HepG2 (cell line): ENCODE measurements at regions not wholly inside any gene's neighbourhood (a gene's known extent, or its start where the extent isn't known, plus 50 kb on each side); places are given as distances from the start of the nearest gene placed in this dataset.
A peak's percentile ranks its signal among the peaks of the same experiment; 100 is the strongest.

Source experiments
- ATAC-seq: fragments of 200-7000 bp; cut with Tn5 transposase; 3 replicates; pipeline ENCODE4 v1.9.1; 2020; ENCODE audit warnings: mild to moderate bottlenecking, moderate library complexity
- BruUV-seq: library from RNA; stranded (reverse); fragments of 400-500 nt; replicated peaks from 2 replicates; lab custom pipeline; 2021; lab: Mats Ljungman, UMichigan
- CTCF ChIA-PET: fragments of 300-600 bp; formaldehyde crosslinking; extraction: SDS; loops from one replicate; lab custom pipeline; 2021; ENCODE audit warnings: low total read pairs, inconsistent platforms, low intra/inter-chr PET ratio; lab: Yijun Ruan, JAX
- POLR2A ChIA-PET: fragments of 350-600 bp; sonication (Branson Sonifier 250); formaldehyde crosslinking; loops from one replicate; lab custom pipeline; 2020; ENCODE audit warnings: antibody characterized with exemption, inconsistent platforms; lab: Yijun Ruan, JAX
- DNase-seq: peaks from one replicate; pipeline ENCODE4 v3.0.0-alpha.2; 2015; ENCODE audit warnings: low spot score
- FAIRE-seq: peaks from 3 replicates; lab custom pipeline; 2011; peaks lifted over from hg19 to GRCh38; lab: Jason Lieb, UNC
- H2AFZ ChIP-seq: one replicate; pipeline ENCODE4 v1.6.1; 2011; ENCODE audit warnings: low read length, inconsistent platforms
- H3K27ac ChIP-seq: fragments of 300-600 bp; 3 replicates; pipeline ENCODE4 v1.8.0; 2011; ENCODE audit warnings: mixed run types, mild to moderate bottlenecking, mixed read lengths, low read length, inconsistent platforms; ENCODE audit not compliant: insufficient read depth; ENCODE audit errors: extremely low read length
- H3K27me3 ChIP-seq, 2 experiments: fragments of 200-600 bp in 1 of 2; 2 replicates in 1 of 2; 3 replicates in 1 of 2; pipeline versions ENCODE4 v1.6.0 to v1.8.0; 2011; ENCODE audit warnings: low read length in 2 of 2, mild to moderate bottlenecking in 2 of 2, moderate library complexity in 2 of 2, inconsistent platforms in 1 of 2; ENCODE audit not compliant: insufficient read depth in 2 of 2, control insufficient read depth in 1 of 2
- H3K36me3 ChIP-seq, 2 experiments: fragments of 200-600 bp in 1 of 2; replicated peaks in 1 of 2; 2 replicates in 1 of 2; 3 replicates in 1 of 2; pipeline versions ENCODE4 v1.5.1 to v1.8.0; 2011; ENCODE audit warnings: low read length in 2 of 2, inconsistent platforms in 1 of 2; ENCODE audit not compliant: insufficient read depth in 2 of 2, control insufficient read depth in 1 of 2
- H3K4me1 ChIP-seq: 2 replicates; pipeline ENCODE4 v1.5.1; 2012; ENCODE audit warnings: low read length, inconsistent platforms; ENCODE audit not compliant: insufficient read depth
- H3K4me2 ChIP-seq: 2 replicates; pipeline ENCODE4 v1.6.0; 2011; ENCODE audit warnings: low read depth, low read length, inconsistent platforms
- H3K4me3 ChIP-seq, 3 experiments: fragments of 200-600 bp in 1 of 3; sonication (generic), shearing (Covaris generic) in 1 of 3; replicated peaks in 1 of 3; 2 replicates each; pipeline ENCODE4 v1.5.1; 2011 to 2016; ENCODE audit warnings: low read length in 3 of 3, inconsistent platforms in 2 of 3, low read depth in 2 of 3, mild to moderate bottlenecking in 2 of 3, control low read depth in 1 of 3, mixed read lengths in 1 of 3; ENCODE audit not compliant: insufficient read depth in 1 of 3
- H3K79me2 ChIP-seq: one replicate; pipeline ENCODE4 v1.6.1; 2011; ENCODE audit warnings: low read length, inconsistent platforms; ENCODE audit not compliant: insufficient read depth
- H3K9ac ChIP-seq: 2 replicates; pipeline ENCODE4 v1.6.0; 2011; ENCODE audit warnings: mild to moderate bottlenecking, low read depth, low read length, inconsistent platforms; ENCODE audit not compliant: insufficient read depth
- H3K9me3 ChIP-seq: 2 replicates; pipeline ENCODE4 v1.5.1; 2012; ENCODE audit warnings: mild to moderate bottlenecking, low read length
- H4K20me1 ChIP-seq: 2 replicates; pipeline ENCODE4 v1.6.0; 2011; ENCODE audit warnings: inconsistent platforms, mild to moderate bottlenecking, low read length, moderate library complexity; ENCODE audit not compliant: insufficient read depth
- DNMT3B ChIP-seq: conservative IDR thresholded peaks from 2 replicates; pipeline ENCODE4 v1.6.1; 2016; ENCODE audit warnings: missing biosample characterization, control low read depth
- GATAD1 ChIP-seq: IDR thresholded peaks from 2 replicates; pipeline ENCODE4 v1.6.1; 2016; ENCODE audit warnings: missing genetic modification reagents, missing compliant biosample characterization
- NCOA2 ChIP-seq: sonication (generic); formaldehyde crosslinking; IDR thresholded peaks from 2 replicates; pipeline ENCODE4 v1.8.0; 2022; ENCODE audit warnings: inconsistent platforms
- NKX3-1 ChIP-seq: sonication (generic); formaldehyde crosslinking; IDR thresholded peaks from 2 replicates; pipeline ENCODE4 v1.5.0; 2020; ENCODE audit warnings: missing genetic modification reagents
- PPARG ChIP-seq: conservative IDR thresholded peaks from 2 replicates; pipeline ENCODE4 v1.6.1; 2016; ENCODE audit warnings: missing biosample characterization, missing genetic modification reagents
- REST ChIP-seq, 2 experiments: IDR thresholded peaks; 2 replicates each; pipeline ENCODE4 v1.6.1; 2011 to 2012; ENCODE audit warnings: low read length in 2 of 2, borderline replicate concordance in 1 of 2, low read depth in 1 of 2, mild to moderate bottlenecking in 1 of 2, moderate library complexity in 1 of 2
- RXRB ChIP-seq: IDR thresholded peaks from 2 replicates; pipeline ENCODE4 v1.6.1; 2016; ENCODE audit warnings: borderline replicate concordance, missing genetic modification reagents, missing compliant biosample characterization
- TMF1 ChIP-seq: sonication (generic); formaldehyde crosslinking; IDR thresholded peaks from 2 replicates; pipeline ENCODE4 v1.8.1; 2022; ENCODE audit warnings: low read depth, missing genetic modification reagents
- ZNF12 ChIP-seq: sonication (generic); formaldehyde crosslinking; IDR thresholded peaks from 2 replicates; pipeline ENCODE4 v1.5.0; 2020; ENCODE audit warnings: missing genetic modification reagents
- ZNF18 ChIP-seq: sonication (generic); formaldehyde crosslinking; IDR thresholded peaks from 2 replicates; pipeline ENCODE4 v1.8.0; 2022; ENCODE audit warnings: mild to moderate bottlenecking, missing genetic modification reagents; ENCODE audit not compliant: insufficient replicate concordance
- ZNF251 ChIP-seq: sonication (generic); formaldehyde crosslinking; IDR thresholded peaks from 2 replicates; pipeline ENCODE4 v1.9.0; 2021; ENCODE audit warnings: mild to moderate bottlenecking, missing genetic modification reagents
- WGBS: methylation state at CpG from one replicate; pipeline ENCODE4 v1.1.6; 2017; ENCODE audit warnings: low lambda C conversion rate; 5-methylcytosine and 5-hydroxymethylcytosine counted together
- in situ Hi-C: cut with HindIII; loops from 2 replicates; pipeline ENCODE4 v1.10.0; 2017; ENCODE audit warnings: low pct_unique_long_range_greater_than_20kb; ENCODE audit not compliant: extremely low pct_ligation_motif_present
- intact Hi-C: fragments of 100-400 bp; cut with micrococcal nuclease; formaldehyde crosslinking; loops from one replicate; pipeline ENCODE4 v1.10.0; 2022; ENCODE audit not compliant: unreplicated experiment
- TF ChIP-seq, protein P1 (sequence below): sonication (generic); formaldehyde crosslinking; conservative IDR thresholded peaks from 2 replicates; pipeline ENCODE4 v1.8.0; 2022; ENCODE audit warnings: low read depth, missing genetic modification reagents

- ATAC-seq = peak; percentile 36
- POLR2A ChIA-PET = no interaction called here
- intact Hi-C loops = no loop called here
- 0 out of 2 replicates have a peak, but pooled peaks have one; percentile 55 for TF ChIP-seq DNMT3B
- TF ChIP-seq RXRB (CRISPR knock-in tag) = peak; percentile 25; the same call in 1 of the 2 replicates
- 0 out of 2 replicates have a peak, but pooled peaks have one; percentile 26 for TF ChIP-seq NCOA2
- peak; percentile 51 to 96 for TF ChIP-seq REST (IDR thresholded peaks at IDR 0.05; ENCODE audit: borderline replicate concordance in 1 of 2, low read depth in 1 of 2, low read length in 2 of 2)
- 0 out of 2 replicates have a peak, but pooled peaks have one; percentile 19 for TF ChIP-seq ZNF12 (CRISPR knock-in tag)
- TF ChIP-seq GATAD1 (CRISPR knock-in tag) = no peak
- TF ChIP-seq PPARG = 0 out of 2 replicates have a peak, but pooled peaks have one; percentile 33
- no peak for TF ChIP-seq TMF1 (CRISPR knock-in tag)
- TF ChIP-seq, protein P1, sequence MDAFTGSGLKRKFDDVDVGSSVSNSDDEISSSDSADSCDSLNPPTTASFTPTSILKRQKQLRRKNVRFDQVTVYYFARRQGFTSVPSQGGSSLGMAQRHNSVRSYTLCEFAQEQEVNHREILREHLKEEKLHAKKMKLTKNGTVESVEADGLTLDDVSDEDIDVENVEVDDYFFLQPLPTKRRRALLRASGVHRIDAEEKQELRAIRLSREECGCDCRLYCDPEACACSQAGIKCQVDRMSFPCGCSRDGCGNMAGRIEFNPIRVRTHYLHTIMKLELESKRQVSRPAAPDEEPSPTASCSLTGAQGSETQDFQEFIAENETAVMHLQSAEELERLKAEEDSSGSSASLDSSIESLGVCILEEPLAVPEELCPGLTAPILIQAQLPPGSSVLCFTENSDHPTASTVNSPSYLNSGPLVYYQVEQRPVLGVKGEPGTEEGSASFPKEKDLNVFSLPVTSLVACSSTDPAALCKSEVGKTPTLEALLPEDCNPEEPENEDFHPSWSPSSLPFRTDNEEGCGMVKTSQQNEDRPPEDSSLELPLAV (CRISPR knock-in tag) = no peak
- 0 out of 2 replicates have a peak, but pooled peaks have one; percentile 54 for TF ChIP-seq NKX3-1 (CRISPR knock-in tag)
- TF ChIP-seq ZNF251 (CRISPR knock-in tag) = no peak
- TF ChIP-seq ZNF18 (CRISPR knock-in tag) = peak; percentile 31
These were observed 131.6 kb upstream of the KLF14 start for GRCh38 chr7:130865408-130866236.

More at GRCh38 chr7:130865408-130866236, 131.6 kb upstream of the KLF14 start:
- Histone ChIP-seq H4K20me1 (no peaks in the 10 kb centered on the region), H3K9me3 (peaks cover 15% of the 10 kb centered on the region), H3K36me3 (no peaks in the 10 kb centered on the region), H3K4me3 (no peak overlapping the region), H2AFZ (no peak overlapping the region), H3K27ac (no peak overlapping the region), H3K4me2 (no peak overlapping the region), H3K4me1 (0 out of 2 replicates have a peak, but pooled peaks cover 17% of the 10 kb centered on the region), H3K27me3 (no peaks in the 10 kb centered on the region), H3K9ac (no peak overlapping the region), H3K79me2 (no peaks in the 10 kb centered on the region)
- DNase-seq (no peak), FAIRE-seq (no peak)
- WGBS = 99% methylated on average over 4 of the region's 4 CpGs
- in situ Hi-C loops = no loop called here
- no TSS peak for BruUV-seq
- CTCF ChIA-PET = no interaction called here
